NCI-H1436 (cell line): ENCODE measurements at regions not wholly inside any gene's neighbourhood (a gene's known extent, or its start where the extent isn't known, plus 50 kb on each side); places are given as distances from the start of the nearest gene placed in this dataset.
"Not testable (repeated sequence)": the region's sequence is repeated elsewhere in the genome, so short reads cannot be mapped to it uniquely, and the experiment has no call there.

Source experiments
- DNase-seq: peaks from one replicate; lab custom pipeline; 2025; lab: John Stamatoyannopoulos, UW

DNA sequence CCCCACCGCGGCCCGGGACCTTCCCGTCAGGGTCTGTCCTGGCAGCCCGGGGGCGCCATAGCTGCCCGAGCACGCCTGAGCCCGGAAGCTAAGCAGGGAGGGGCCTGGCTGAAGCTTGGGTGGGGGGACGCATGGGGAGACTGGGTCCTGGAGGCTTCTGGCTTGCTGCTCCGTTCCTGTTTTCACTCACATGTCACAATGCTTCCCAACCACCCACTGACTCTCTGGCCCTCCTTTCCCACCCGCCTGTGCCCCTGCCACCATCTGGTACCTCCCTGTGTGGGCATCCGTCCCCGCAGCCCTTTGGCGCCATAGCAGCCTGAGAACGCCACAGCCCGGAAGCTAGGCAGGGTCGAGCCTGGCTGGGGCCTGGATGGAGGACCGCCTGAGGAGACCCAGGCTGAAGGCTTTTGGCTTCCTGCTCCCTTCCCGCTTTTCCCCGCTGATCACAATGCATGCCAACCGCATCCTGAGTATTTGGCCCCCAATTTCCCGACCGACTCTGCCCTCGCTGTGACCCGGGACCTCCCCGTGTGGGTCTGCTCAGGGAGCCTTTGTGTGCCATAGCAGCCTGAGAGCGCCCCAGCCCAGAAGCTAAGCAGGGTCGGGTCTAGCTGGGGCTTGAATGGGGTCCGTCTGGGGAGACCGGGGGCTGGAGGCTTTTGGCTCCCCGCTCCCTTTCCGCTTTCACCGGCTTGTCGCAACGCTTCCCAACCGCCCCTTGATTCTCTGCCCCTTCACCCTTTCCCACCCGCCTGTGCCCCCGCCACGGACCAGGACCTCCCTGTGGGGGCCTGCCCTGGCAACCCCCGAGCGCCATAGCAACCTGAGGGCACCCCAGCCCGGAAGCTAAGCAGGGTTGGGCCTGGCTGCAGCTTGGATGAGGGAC lies 2290.1 kb downstream of the TP53TG3F start:
- DNase-seq: no peak

DNA sequence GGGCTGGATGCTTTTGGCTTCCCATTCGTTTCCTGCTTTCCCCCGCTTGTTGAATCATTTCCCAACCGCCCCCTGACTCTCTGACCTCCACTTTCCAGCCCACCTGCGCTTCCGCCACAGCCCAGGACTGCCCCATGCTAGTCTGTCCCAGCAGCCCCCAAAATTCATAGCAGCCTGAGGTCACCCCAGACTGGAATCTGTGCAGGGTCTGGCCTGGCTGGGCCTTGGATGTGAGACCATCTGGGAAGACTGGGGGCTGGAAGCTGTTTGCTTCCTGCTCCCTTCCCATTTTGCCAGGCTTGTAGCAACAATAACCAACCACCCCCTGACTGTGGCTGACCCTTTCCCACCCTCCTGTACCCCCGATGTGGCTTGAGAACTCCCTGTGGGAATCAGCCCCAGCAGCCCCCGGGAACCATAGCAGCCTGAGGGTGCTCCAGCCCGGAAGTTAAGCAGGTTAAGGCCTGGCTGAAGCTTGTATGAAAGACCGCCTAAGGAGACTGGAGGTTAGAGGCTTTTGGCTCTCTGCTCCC lies 2290.8 kb downstream of the TP53TG3F start:
- no peak for DNase-seq

DNA sequence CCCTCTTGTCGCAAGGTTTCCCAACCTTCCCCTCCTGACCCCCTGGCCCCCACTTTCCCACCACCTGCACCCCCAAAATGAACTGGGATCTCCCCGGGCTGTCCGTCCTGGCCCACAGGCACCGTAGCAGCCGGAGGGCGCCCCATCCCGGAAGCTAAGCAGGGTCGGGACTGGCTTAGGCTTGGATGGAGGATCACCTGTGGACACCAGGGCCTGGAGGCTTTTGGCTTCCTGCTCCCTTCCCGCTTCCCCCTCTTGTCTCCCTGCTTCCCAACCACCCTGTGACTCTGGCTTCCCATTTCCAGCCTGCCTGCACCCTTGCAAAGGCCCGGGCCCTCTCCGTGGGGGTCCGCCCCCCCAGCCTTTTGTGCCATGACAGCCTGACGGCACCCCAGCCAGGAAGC lies 2291.3 kb downstream of the TP53TG3F start:
- DNase-seq: no peak

DNA sequence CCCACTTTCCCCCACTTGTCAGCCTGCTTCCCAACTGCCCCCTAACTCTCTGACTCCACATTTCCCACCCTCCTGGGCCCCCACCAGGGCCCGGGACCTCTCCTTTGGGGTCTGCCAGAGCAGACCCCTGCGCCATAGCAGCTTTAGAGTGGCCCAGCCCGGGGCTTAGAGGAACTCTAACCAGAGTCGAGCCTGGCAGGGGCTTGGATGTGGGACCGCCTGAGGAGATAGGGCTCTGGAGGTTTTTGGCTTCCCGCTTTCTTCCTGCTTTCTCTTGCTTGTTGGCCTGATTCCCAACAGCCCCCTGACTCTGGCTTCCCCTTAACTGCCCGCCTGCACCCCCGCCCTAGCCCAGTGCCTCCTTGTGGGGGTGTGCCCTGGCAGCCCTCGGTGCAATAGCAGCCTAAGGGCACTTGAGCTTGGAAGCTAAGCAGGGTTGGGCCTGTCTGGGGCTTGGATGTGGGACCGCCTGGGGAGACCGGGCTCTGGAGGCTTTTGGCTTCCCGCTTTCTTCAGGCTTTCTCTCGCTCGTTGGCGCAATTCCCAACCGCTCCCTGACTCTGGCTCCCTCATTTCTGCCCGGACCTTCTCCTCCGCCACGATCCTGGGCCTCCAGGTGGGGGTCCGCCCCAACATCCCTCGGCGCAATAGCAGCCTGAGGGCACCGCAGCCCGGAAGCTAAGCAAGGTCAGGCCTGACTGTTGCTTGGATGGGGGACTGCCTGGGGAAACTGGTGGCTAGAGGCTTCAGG lies 2292.0 kb downstream of the TP53TG3F start:
- DNase-seq: no peak

DNA sequence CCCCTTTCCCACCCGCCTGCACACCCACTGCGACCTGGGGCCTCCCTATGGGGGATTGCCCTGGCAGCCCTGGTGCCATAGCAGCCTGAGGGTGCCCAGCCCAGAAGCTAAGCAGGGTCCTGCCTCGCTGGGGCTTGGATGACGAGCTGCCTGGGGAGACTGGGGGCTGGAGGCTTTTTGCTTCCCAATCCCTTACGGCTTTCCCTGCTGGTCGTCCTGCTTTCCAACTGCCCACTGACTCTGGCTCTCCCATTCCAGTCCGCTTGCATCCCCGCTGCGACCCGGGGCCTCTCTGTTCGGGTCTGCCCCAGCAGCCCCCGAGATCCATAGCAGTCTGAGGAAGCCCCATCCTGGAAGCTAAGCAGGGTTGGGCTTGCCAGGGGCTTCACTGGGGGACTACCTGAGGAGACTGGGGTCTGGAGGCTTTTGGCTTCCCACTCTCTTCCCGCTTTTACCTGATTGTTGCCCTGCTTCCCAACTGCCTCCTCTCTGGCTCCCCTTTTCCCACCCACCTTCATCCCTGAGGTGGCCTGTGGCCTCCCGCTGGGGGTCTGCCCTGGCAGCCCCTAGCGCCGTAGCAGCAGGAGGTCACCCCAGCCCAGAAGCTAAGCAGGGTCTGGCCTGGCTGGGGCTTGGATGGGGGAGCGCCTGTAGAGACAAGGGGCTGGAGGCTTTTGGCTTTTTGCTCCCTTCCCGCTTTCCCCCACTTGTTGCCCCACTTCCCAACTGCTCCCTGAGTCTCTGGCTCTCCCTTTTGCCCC lies 2292.8 kb downstream of the TP53TG3F start:
- DNase-seq: no peak

DNA sequence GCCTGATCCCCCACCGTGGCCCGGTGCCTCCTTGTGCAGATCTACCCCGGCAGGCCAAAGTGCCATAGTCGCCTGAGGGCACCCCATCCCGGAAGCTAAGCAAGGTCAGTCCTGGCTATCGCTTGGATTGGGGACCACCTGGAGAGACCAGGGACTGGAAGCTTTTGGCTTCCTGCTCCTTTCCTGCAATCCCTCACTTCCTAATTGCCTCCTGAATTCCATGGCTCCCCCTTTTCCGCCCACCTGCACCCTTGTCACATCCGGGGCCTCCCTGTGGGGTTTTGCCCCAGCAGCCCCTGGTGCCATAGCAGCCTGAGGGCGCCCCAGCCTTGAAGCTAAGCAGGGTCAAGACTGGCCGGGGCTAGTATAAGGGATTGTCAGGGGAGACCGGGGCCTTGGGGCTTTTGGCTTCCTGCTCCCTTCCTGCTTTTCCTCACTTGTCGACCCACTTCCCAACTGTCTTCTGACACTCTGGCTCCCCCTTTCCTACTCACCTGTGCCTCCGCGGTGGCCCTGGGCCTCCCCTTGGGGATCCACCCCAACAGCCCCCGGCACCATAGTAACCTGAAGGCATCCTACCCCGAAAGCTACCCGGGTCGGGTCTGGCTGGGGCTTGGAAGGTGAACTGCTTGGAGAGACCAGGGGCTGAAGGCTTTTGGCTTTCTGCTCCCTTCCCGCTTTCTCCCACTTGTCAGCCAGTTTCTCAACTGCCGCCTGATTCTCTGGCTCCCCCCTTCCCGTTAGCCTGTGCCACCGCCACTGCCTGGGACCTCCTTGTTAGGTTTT lies 2293.6 kb downstream of the TP53TG3F start:
- DNase-seq: no peak

DNA sequence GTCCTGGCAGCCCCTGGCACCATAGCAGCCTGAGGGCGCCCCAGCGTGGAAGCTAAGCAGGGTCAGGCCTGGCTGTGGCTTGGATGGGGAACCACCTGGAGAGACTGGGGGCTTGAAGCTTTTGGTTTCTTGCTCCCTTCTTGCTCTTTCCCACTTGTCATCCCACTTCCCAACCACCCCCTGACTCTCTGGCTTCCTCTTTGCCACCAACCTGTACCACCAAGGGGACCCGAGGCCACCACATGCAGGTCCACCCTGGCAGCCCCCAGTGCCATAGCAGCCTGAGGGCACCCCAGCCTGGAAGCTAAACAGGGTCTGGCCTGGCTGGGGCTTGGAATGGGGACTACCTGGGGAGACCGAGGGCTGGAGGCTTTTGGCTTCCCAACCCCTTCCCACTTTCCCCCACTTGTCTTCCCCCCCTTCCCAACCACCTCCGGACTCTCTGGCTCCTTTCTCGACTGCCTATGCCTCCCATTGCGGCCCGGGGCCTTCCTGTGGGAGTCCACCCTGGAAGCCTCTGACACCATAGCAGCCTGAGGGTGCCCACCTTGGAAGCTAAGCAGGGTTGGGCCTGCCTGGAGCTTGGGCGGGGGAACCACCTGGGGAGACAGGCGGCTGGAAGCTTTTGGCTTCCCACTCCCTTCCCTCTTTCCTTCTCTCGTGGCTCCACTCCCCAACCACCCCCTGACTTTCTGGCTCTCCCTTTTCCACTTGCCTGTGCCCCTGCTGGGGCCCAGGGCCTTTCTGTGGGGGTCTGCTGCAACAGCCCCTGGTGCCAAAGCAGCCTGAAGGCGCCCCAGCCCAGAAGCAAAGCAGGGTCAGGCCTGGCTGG lies 2294.4 kb downstream of the TP53TG3F start:
- no peak for DNase-seq

DNA sequence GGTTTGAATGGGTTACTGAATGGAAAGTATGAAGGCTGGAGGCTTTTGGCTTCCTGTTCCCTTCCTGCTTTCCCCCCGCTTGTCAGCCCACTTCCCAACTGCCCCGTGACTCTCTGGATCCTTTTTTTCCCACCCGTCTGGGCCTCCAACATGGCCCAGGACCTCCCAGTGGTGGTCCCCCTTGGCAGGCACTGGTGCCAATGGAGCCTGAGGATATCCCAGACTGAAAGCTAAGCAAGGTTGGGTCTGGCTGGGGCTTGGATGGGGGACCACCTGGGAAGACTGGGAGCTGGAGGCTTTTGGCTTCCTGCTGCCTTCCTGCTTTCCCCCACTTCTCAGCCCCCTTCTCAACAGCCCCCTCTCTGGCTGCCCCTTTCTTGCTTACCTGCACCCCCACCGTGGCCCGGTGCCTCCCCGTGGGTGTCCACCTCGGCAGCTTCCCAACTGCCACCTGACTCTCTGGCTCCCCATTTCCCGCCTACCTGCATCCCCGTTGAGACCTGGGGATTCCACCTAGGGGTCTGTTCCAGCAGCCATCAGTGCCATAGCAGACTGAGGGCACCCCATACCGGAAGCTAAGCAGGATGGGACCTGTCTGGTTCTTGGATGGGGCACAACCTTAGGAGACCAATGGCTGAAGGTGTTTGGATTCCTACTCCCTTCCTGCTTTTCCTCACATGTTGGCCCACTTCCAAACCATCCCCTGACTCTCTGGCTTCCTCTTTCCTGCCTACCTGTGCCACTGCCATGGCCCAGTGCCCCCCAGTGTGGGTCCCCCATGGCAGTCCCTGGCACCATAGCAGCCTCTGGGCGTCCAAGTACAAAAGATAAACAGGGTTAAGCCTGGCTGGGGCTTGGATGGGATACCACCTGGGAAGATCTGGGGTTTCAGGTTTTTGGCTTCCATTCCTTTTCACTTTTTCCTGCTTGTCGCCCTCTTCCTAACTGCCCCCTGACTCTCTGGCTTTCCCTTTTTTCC lies 2295.3 kb downstream of the TP53TG3F start:
- no peak for DNase-seq

DNA sequence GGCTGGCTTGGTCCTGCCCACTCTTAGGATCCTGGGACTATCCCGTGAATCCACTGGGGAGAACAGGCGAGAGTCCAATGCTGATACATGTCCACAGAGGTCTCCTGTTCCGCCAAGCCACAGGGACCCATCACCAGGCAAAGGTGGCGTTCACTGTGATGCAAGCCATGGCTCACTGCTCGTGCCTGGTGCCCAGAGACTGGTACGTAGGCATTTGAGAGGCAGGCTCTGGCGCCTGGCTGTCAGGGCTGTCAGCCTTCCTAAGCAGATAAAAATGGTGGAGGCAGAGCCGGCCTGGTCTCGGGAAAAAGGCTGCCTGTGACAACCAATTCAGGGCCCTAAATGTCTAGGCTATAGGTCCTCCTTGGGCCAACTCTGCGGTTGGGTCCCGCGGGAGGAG lies 2329.0 kb downstream of the TP53TG3F start:
- DNase-seq: no peak

DNA sequence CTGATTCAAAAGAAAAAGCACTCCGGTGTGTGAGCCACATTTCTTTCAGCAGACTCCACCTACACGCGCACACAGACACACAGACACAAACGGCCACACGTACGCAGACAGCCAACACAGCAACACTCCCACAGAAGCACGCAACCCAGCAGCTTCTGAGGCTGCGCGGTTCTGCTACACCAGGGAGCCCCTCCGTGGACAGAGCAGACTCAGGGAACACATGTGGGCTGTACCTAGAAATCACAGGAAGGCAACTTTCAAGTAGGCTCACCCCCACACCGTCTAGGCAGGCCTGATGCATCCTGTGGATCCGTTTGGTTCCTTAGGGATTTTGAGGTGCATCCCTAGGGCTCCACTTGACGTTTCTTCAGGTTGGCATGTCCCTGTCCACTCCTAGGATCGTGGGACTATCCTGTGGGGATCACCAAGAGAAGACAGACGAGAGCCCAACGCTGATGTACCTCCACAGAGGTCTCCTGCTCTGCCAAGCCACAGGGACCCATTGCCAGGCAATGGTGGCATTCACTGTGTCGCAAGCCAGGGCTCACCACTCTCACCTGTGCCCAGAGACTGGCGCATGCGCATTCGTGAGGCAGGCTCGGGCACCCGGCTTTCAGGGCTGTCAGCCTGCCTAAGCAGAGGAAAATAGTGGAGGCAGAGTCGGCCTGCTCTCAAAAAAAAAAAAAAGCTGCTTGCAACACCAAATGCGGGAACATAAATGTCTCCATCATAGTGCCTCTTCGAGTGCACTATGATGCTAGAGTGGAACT lies 2333.3 kb downstream of the TP53TG3F start:
- no peak for DNase-seq

DNA sequence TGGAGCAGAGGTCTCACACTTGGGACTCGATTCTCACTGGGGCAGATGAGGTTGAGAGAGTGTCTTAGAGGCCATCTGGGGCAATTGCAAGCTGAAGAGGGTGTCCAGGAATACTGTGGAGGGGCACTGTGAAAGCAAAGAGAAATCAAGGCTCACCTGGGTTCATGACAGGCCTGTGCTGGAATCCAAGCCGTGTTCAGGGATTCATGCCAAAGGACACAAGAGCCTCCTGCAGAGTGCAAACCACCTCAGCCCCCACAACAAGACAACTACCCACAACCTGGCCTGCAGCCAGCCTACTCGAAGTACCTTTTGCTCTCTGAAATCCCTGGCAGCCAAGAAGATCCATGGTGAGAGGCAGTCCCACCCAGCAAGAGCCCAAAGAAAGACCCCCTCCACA lies 2334.2 kb downstream of the TP53TG3F start:
- no peak for DNase-seq

DNA sequence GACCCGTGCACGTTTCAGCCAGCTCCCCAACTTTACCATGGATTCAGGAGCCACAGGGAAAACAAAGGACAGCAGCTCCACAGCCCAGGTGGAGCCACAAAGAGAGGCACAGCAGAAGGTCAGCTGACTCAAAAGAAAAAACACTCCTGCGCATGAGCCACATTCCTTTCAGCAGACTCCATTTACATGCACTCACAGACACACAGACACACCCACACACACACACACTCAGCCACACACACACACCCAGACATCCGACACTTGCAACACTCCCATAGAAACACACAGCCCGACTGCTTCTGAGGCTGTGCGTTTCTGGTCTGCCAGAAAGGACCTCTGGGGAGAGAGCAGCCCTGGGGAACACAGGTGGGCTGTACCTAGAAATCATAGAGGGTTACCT lies 2335.5 kb downstream of the TP53TG3F start:
- no peak for DNase-seq

DNA sequence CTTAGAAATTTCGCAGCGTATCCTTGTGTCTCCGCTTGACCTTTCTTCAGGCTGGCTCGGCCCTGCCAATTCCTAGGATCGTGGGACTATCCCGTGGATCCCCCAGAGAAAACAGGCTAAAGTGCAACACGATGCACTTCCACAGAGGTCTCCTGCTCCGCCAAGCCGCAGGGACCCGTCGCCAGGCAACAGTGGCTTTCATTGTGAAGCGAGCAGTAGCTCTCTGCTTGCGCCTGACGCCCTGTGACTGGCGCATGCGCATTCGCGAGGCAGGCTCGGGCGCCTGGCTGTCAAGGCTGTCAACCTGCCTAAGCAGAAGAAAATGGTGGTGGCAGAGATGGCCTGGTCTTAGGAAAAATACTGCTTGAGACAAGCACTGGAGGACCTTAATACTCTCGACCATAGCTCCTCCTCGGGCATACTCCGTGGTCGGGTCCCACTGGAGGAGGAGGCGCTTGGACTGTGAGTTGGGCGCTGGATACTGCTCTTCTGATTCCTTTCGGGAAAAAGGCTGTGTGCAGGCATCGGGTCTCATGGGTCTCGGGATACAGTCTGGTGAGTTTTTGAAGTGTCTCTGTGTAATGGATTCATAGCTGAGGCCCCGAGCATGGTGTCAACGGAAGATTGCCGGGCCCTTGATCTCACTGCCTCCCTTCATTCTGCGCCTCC lies 2336.1 kb downstream of the TP53TG3F start:
- DNase-seq: peak; percentile 51

DNA sequence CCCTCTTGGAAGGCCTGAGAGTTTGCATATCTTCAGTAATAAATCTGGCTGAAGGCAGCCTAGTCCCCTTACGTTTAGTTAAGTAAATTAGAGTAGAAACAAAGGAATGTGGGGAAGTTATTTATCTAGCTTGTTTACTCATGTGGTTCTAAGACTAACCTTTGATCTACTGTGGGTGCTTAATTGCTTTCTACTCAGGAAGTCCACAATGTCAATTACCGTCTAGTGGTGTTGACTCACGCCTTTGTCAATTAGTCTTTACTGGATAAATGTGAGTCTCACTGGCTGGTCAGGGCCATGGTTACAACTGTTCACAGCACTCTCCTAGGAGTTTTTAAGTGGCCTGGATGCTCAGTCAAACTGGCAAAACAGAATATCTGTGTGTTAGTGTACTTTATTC lies 2338.4 kb downstream of the TP53TG3F start:
- DNase-seq: no peak

DNA sequence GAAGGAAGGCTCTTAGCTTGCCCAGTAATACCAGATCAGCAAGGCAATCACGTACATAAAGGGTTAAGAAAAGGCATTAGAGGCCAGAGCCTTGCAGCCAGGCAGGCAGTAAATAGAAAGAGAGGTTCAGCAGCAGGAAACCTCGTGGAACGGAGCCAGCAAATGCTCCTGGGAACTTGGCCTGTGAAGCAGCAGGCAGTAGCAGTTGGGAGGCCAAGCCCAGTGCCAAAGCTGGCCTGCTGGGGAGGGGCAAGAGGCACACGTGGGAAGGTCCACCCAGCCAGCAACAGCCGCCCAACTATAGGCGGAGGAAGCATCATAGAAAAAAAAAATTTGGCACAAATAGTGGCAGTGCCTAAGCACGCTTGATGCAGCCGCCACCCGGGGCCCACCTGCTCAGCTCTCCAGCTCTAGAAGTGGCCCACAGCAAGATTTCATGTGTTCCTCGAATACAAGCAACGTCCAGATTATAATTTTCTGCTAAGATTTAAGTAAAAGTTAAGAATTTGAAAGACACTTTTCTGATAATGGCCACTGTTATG lies 2339.5 kb downstream of the TP53TG3F start:
- no peak for DNase-seq

DNA sequence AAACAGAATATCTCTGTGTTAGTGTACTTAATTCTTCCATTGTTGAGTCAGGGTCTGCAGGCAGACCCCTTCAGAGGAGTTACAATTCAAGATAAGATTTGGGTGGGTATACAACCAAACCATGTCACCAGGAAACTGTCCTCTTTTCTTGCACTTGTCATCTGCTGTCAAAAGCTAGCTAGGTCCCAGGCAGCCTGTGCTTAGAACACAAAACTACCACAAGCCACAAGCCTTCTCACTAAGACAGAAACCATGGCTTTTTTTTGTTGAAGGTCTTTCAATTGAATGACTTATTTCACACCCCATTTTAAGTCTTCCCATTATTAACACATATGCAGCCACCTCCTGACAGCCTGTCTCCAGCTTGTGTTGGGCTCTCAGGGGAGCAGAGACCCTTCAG lies 2345.1 kb downstream of the TP53TG3F start:
- not testable (repeated sequence) for DNase-seq

DNA sequence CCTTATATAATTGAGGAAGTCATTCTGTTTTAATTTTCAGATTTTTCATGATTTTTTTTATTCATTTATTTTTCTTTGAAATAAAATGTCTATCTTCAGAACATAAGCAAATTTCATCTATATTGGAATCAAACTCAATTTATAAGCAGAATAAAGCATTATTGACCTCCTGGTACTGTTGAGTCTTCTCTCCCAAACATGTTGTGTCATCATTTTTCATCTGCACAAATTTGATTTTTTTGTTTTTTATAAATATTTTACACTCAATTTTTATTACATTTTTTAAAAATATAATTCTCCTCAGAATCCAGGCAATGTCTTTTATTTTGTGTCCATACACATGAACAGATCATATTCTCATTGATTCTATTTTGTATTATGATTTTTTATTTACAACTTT lies 2363.9 kb downstream of the TP53TG3F start:
- no peak for DNase-seq

DNA sequence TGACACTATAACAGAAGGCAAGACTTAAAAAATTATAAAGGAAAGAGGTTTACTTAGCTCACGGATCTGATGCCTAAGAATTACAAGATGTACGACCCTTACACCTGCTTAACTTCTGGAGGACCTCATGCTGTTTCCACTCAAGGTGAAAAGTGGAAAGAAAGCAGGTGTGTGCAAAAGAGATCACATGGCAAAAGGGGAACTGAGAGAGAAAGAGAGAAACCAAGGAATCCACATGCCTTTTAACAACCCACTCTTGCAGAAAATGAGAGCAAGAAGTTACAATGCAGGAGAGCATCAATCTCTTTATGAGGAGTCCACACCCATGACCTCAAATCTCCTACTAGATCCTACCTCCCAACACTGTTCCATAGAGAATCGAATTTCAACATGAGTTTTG lies 2382.2 kb downstream of the TP53TG3F start:
- no peak for DNase-seq
